Ishikawa (cell line): ENCODE measurements at regions not wholly inside any gene's neighbourhood (a gene's known extent, or its start where the extent isn't known, plus 50 kb on each side); places are given as distances from the start of the nearest gene placed in this dataset.

Source experiments
- EGR1 ChIP-seq: IDR thresholded peaks from 2 replicates; pipeline ENCODE4 v1.6.1; 2012
- TF ChIP-seq, protein P1 (sequence below): IDR thresholded peaks from 2 replicates; pipeline ENCODE4 v1.6.1; 2012

DNA sequence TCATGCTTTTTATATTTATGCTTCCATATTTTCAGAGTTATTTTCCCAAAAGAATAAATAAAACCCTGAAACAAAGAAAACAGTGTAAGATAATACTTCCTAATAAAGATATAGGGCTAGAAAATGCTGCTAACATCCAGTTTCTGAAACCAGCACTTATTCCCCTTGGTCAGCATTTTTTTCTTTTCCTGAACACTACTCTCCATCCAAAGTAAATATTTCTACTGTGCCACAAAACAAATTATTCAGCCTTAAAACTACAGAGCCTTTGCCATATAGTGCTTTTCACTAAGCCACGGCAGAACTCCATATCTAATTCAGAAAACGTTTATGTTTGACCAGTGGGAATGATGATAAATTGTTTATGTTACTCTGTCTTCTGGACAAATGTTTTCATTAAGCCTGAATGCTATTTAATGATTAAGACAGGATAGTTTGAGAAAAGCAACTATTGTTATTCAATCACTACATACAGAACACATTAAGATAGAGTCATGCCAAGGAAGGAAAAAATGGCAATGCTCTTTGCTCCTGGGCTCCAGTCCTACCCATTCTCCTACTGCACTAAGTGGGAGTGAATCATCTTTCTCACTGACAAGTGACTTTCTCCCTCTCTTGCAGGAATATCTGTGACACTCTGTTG lies 723.9 kb downstream of the FAT4 start:
- TF ChIP-seq, protein P1, sequence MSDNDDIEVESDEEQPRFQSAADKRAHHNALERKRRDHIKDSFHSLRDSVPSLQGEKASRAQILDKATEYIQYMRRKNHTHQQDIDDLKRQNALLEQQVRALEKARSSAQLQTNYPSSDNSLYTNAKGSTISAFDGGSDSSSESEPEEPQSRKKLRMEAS = no peak
- no peak for TF ChIP-seq EGR1
